RCC 7860 (cell line): ENCODE measurements at regions not wholly inside any gene's neighbourhood (a gene's known extent, or its start where the extent isn't known, plus 50 kb on each side); places are given as distances from the start of the nearest gene placed in this dataset.
"Not testable (repeated sequence)": the region's sequence is repeated elsewhere in the genome, so short reads cannot be mapped to it uniquely, and the experiment has no call there.

Experiments
- DNase-seq: peaks from one replicate; pipeline ENCODE4 v3.0.0-alpha.2; 2015; ENCODE audit warnings: low spot score
- FAIRE-seq: peaks from 2 replicates; lab custom pipeline; 2012; peaks lifted over from hg19 to GRCh38; lab: Jason Lieb, UNC

DNA sequence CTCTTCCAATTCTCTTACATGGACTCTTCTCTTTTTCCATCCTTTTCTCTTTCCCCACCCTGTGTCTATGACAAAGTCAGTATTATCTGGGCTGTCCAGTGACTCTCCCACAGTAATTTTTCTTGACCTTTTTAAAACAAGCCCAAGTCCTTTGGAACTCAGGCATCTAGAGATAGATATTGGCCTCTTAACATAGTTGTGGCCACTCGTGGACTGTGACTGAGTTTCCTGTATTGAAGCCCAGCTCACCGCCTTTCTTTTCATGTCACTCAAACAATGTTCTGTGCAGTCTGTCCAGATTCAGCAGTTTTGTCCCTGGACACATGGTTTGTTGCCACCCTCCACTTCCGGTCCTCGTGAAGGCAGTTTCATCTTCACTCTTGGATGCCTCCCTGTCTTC lies 110.9 kb upstream of the CDC14C start:
- DNase-seq (no peak), FAIRE-seq (no peak)

DNA sequence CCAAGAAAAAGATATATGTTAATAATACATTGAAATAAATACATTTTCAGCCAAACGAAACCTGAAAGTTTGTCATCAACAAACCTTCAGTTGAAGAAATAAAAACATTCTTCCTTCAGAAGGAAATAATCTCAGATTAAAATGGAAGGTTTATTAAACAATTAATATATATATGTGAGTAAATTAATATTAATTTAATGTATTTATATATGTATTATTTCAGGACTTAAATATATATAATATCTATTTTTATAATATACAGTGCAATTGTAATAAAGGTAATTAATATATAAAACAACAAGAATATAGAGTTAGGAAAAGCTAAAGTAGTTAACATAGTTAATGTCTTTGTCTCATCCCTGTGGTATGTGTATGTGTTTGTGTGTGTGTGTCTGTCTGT lies 102.2 kb upstream of the CDC14C start:
- FAIRE-seq (peak; percentile 47), DNase-seq (no peak)

DNA sequence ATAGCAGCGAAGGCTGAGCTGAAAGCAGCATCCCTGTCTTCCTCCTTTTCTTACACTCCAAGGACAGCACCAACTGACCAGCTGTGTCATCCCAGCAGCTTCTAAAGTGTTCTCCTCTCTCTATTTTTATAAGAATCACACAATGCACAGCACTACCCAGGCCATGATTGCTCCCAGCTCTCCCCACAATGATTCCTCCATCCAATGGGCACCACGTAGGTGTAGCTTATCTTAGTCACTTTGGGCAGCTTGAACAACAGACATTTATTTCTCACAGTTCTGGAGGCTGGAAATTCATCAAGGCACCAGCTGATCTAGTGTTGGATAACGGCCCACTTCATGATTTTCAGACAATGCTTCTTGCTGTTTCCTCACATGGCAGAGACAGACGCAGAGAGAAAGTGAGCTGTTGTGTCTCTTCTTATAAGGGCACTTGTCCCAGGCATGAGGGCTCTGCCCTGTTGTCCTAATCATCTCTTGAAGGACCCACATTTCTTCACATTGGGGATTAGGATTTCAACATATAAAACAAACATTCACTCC lies 92.0 kb upstream of the CDC14C start:
- FAIRE-seq (no peak), DNase-seq (no peak)

DNA sequence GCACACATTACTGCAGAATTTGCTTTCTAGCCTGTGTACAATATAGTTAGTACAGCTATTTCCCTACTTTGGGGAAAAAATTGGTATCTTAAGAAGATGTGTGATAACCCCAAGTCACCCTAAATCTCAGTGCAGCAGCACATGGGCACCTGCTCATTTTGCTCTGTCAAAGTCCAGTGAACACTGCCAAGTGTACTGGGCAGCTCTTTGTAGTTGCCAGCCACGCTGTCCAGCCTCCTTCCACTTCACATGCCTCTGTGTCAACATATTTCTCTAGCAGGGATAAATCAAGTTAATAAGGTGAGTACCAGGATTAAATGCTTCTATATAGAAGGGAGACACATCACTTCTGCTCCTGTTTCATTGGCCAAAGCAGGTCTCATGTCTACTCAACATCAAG lies 87.1 kb upstream of the CDC14C start:
- no peak for FAIRE-seq

DNA sequence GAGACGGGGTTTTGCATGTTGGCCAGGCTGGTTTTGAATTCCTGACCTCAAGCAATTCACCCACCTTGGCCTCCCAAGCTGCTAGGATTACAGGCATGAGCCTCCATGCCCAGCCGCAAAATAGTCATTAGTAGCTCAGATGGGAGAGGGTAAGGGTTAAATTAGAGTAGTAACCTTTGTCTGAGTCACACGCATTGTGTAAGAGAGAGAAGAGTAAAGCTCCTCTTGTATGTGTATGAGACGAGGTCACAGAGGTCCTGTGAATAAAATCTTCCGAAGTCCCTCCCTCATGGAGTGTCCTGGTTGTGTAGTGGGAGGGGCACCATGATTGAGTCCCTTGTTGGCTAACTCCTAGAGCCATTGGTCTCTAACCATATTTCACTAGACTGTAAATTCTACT lies 85.2 kb upstream of the CDC14C start:
- no peak for FAIRE-seq
- DNase-seq, result no peak

More for the DNA sequence above, 87.1 kb upstream of the CDC14C start:
- no peak for DNase-seq

DNA sequence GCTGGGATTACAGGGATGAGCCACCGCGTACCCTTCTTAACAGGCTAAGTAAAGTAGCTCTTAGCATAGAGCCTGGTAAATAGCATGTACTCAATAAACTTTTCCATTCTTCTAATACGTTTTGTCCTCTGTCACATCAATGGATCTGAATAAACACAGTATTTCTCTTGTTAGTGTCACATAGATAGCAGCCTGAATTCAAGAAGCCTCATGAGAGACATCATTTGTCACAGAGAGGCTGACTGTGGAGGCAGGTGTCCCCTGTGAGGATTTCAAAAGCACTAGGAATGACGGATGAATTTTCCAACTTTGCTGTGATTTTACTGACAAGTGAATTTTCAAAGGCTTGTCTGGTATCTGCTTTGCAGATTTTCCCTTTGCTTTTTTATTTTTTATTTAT lies 82.6 kb upstream of the CDC14C start:
- DNase-seq (no peak), FAIRE-seq (no peak)

DNA sequence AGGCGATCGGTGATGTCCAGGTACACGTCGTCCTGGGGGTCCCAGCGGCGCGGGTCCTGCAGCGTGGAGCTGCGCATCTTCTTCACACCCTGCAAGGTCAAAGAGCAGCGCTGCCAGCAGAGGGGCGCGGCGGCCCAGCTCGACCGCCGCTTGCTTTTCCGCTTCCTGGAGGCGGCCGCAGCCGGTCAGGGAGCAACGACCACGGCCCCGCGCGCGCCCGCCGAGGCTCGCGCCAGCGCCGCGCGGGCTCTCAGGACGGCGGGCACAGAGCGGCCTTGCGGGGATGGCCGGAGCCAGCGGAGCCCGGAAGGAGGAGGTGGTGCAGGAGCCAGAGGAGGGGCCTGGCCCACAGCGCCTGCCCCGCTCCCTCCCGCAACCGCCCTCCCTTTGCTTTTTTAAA lies 76.4 kb upstream of the CDC14C start:
- FAIRE-seq, result no peak
- DNase-seq, result no peak

DNA sequence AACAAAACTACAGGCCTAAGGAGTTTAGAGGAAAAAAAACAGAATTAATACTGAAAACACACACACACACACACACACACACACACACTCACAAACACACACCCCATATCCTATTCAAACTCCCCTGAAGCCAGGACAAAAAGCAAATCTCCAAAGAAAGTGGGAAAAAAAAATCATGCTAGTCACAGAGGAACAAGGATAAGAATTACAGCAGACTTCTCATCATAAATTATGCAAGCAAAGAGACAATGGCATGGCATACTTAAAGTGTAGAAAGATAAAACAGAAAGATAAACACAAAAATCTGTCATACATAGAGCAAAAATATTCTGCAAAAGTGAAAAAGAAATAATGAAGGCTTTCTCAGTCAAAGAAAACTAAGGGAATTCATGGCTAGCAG lies 63.9 kb upstream of the CDC14C start:
- not testable (repeated sequence) for DNase-seq, FAIRE-seq

DNA sequence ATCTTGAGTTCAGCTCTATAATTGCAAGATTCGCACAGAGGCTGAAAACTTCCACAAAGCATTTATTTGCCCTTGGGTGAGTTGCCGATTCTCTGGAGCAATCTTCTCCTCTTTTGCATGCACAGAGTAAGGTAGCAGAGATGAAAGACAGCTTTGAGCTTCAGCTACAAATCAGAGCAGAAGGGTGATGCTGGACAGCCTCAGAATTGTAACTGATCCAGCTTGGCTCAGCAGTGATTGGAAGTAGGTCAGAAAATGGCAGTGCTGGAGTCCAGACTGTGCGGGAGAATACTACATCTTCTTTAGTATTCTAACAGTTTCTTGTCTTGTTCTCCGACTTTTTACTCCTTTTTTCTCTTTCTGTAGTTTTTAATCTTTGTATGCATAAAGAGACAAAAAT lies 55.4 kb upstream of the CDC14C start:
- DNase-seq, result no peak
- FAIRE-seq, result no peak

DNA sequence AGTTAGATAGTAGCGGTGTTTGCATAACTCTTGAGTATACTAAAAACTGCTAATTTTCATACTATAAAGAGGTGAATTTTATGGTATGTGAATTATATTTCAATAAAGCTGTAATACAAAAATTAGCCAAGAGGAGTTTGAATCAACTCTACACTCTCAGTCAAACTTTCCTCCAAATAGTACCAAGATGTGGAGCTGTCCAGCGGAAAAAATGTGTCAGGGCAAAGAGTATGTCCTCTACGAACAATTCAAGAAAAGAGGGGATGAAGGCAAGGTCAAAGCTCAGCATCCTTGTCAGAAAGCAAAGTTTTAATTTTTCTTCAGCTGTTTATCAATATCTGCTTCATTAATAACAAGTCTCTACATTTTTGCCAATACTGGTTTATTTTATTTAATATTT lies 51.8 kb upstream of the CDC14C start:
- DNase-seq (no peak), FAIRE-seq (no peak)
